GM10266 (cell line): ENCODE measurements at regions not wholly inside any gene's neighbourhood (a gene's known extent, or its start where the extent isn't known, plus 50 kb on each side); places are given as distances from the start of the nearest gene placed in this dataset.
"Not testable (repeated sequence)": the region's sequence is repeated elsewhere in the genome, so short reads cannot be mapped to it uniquely, and the experiment has no call there.

Experiments used
- DNase-seq: peaks from one replicate; pipeline ENCODE4 v3.0.0; 2012; ENCODE audit errors: extremely low spot score
- CTCF ChIP-seq: IDR thresholded peaks from 2 replicates; pipeline ENCODE4 v1.5.1; 2012; ENCODE audit warnings: mild to moderate bottlenecking, low read depth; ENCODE audit not compliant: control insufficient read depth, insufficient read depth; ENCODE audit errors: missing control alignments

DNA sequence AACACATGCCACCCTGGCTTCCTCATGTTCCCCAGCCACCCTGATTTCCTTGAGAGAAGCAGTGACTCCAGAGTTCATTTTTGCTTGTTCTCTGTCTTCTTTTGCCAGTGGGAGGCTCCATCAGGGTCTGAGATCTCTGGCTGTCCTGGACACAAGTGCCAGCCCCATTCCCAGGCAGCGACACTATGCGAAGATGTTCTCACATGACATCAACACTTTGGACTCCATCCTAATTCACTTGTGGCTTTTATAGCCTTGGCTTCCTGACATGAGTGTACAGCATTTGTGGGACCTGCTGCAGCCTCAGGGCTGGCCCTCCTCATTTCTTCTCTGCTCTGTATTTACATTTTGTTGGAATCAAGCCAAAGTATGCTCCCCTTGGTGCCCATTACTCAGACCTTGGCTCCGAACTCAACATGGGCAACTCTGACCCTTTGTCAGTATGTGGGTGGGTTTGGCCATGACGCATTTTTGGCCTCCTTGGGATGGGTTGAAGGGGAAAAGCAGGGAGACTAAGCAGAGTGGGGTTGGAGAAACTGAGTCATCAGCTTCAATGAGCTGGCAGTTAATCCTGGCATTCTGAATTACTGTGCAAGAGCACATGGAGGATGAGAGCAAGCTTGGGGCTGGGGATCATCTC lies 119.0 kb upstream of the EEF2KMT start:
- no peak for DNase-seq
- no peak for TF ChIP-seq CTCF

DNA sequence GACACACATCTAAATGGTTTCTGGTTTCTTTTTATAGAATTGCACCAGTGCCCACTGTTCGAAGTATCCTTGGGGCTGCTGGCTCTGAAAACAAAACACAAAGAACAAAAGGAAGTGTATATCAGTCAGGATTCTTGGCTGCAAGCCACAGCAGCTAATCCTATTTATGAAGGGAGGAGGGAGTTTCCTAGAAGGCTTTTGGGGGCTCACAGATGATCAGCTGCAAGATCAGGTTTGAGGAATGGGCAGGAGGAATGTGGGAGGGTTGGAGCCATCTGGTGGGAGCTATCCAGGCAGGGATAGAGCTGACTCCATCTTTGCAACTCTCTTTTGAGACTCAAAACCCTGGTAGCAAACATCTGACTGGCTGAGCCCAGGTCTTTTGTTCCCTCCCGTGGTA lies 118.3 kb upstream of the EEF2KMT start:
- DNase-seq = no peak
- no peak for TF ChIP-seq CTCF

- no peak for DNase-seq
These were observed 116.9 kb upstream of the EEF2KMT start for GRCh38 chr16:5214466-5214865.

GRCh38 chr16:5212501-5212900 lies 114.9 kb upstream of the EEF2KMT start:
- not testable (repeated sequence) for DNase-seq

More at GRCh38 chr16:5214466-5214865, 116.9 kb upstream of the EEF2KMT start:
- no peak for TF ChIP-seq CTCF

GRCh38 chr16:5207862-5208498 lies 110.4 kb upstream of the EEF2KMT start:
- DNase-seq = not testable (repeated sequence)

DNA sequence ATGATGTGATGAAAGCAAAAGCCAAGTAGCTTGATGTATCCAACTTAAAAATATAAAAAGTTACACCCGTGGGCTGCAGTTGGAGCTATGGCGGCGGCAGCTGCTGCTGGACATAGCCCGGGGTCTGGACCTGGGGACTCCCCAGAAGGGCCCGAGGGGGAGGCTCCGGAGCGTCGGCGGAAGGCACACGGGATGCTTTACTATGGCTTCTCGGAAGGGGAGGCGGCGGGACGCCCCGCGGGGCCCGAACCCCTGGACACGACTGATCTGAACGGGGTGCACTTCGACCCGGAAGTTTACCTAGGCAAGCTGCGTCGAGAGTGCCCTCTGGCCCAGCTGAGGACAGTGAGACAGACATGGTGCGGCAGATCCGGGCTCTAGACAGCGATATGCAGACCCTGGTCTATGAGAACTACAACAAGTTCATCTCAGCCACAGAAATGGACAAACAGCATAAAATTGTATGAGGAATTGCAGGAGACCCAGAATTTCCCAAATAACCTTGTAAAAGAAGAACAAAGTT lies 109.5 kb upstream of the EEF2KMT start:
- no peak for TF ChIP-seq CTCF
- no peak for DNase-seq

DNA sequence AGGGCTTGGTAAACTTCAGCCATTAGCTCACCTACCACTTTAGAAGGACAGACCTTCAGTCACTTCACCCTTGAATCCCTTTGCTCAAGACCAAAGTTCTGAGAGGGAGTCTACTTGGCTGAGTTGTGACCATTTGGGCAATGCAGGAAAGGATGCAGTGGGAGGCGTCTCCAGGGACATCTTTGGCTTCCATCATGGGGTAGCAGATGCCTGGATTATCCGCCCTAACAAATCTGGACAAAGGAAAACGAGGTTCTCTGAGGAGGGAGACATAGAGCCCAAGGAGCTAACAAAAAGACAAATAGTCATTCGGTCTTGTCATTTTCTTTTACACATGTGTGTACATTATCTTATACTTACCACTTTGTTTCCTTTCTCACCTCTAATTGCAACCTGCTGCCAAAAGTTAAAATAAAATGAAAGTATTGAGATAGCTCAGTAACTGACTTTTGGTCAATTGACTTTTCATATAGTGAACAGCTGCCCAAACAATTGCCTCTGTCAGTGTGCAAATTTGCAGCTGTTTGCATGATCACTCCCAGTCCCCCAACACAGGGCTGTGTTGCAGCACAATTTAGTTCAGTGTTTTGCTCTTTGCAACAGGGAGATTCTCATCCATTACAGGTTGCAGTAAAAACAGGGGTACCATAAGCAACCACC lies 108.9 kb upstream of the EEF2KMT start:
- no peak for TF ChIP-seq CTCF
- DNase-seq = no peak

DNA sequence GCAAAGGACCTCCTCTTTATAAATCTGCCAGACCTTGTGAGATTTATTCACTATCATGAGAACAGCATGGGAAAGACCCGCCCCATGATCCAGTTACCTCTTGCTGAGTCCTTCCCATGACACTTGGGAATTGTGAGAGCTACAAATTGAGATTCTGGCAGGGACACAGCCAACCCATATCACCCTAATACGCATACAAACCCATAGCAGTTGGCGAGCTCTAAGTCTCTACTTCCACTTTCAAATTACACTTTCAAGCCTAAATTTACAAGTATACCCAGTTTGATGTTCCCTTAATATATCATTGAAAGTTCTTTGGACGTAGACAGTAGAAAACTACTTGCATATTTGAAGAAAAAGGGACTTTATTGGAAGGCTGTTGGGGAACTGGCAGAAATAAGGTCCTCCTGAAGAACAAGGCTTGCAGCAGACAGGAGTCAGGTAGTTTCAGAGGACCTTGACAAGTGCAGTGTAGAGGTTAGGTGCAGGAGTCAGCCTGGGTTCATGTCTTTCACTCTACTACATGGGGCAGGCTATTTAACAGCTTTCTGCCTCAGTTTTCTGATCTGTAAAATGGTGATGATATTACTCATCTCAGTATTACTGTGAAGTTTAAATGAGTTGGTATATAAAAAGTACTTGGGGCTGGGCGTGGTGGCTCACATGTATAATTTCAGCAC lies 107.9 kb upstream of the EEF2KMT start:
- TF ChIP-seq CTCF = no peak
- DNase-seq = no peak

GRCh38 chr16:5203675-5204074 lies 106.1 kb upstream of the EEF2KMT start:
- DNase-seq = not testable (repeated sequence)
